K562 (cell line): ENCODE measurements at regions not wholly inside any gene's neighbourhood (a gene's known extent, or its start where the extent isn't known, plus 50 kb on each side); places are given as distances from the start of the nearest gene placed in this dataset.

Source experiments
- ATAC-seq: fragments of 200-7000 bp; cut with Tn5 transposase; 3 replicates; pipeline ENCODE4 v1.9.1; 2020; ENCODE audit warnings: moderate library complexity
- BruUV-seq: library from RNA; stranded (reverse); fragments of 400-500 nt; replicated peaks from 2 replicates; lab custom pipeline; 2021; lab: Mats Ljungman, UMichigan
- CTCF ChIA-PET: fragments of 300-600 bp; formaldehyde crosslinking; extraction: SDS; loops from one replicate; lab custom pipeline; 2021; ENCODE audit warnings: low intra/inter-chr PET ratio; lab: Yijun Ruan, JAX
- POLR2A ChIA-PET: fragments of 300-600, 350-650 bp; sonication (Branson Sonifier 250); formaldehyde crosslinking; extraction: SDS; loops from one replicate; lab custom pipeline; 2021; ENCODE audit warnings: antibody characterized with exemption, inconsistent platforms; lab: Yijun Ruan, JAX
- DNase-seq, 4 experiments: peaks; one replicate each; pipeline versions ENCODE4 v3.0.0 to v3.0.0-alpha.2; 2011 to 2018; ENCODE audit warnings: low spot score in 3 of 4, mixed read lengths in 3 of 4; ENCODE audit errors: extremely low read depth in 1 of 4
- FAIRE-seq: peaks from 2 replicates; lab custom pipeline; 2011; peaks lifted over from hg19 to GRCh38; lab: Jason Lieb, UNC
- H2AFZ ChIP-seq: 2 replicates; pipeline ENCODE4 v1.6.0; 2011; ENCODE audit warnings: low read depth, low read length, control low read depth, inconsistent platforms
- H3K27ac ChIP-seq: fragments of 200-600 bp; 3 replicates; pipeline ENCODE4 v1.8.0; 2011; ENCODE audit warnings: low read depth, mild to moderate bottlenecking, control low read depth, inconsistent platforms, low read length, moderate library complexity, mixed read lengths; ENCODE audit errors: extremely low read depth
- H3K27me3 ChIP-seq, 2 experiments: fragments of 300-600 bp in 1 of 2; 2 replicates in 1 of 2; 3 replicates in 1 of 2; pipeline versions ENCODE4 v1.6.0 to v1.8.0; 2011; ENCODE audit warnings: inconsistent platforms in 2 of 2, low read length in 2 of 2, mild to moderate bottlenecking in 1 of 2, mixed read lengths in 1 of 2, moderate library complexity in 1 of 2; ENCODE audit not compliant: control insufficient read depth in 2 of 2, insufficient read depth in 2 of 2
- H3K36me3 ChIP-seq: fragments of 300-600 bp; 3 replicates; pipeline ENCODE4 v1.8.0; 2011; ENCODE audit warnings: mild to moderate bottlenecking, low read length, inconsistent platforms; ENCODE audit not compliant: control insufficient read depth, insufficient read depth
- H3K4me1 ChIP-seq, 2 experiments: fragments of 200-600 bp in 1 of 2; replicated peaks in 1 of 2; 2 replicates in 1 of 2; 3 replicates in 1 of 2; pipeline versions ENCODE4 v1.5.1 to v1.8.0; 2011; ENCODE audit warnings: inconsistent platforms in 2 of 2, low read length in 2 of 2, mild to moderate bottlenecking in 1 of 2, mixed read lengths in 1 of 2, moderate library complexity in 1 of 2; ENCODE audit not compliant: control insufficient read depth in 2 of 2, insufficient read depth in 2 of 2
- H3K4me2 ChIP-seq: 2 replicates; pipeline ENCODE4 v1.6.1; 2011; ENCODE audit warnings: low read length, control low read depth, inconsistent platforms, mixed read lengths; ENCODE audit not compliant: insufficient read depth
- H3K4me3 ChIP-seq: fragments of 200-600 bp; sonication (generic), shearing (Covaris generic); 2 replicates; pipeline ENCODE4 v1.5.1; 2016; ENCODE audit warnings: control low read depth, inconsistent platforms
- H3K79me2 ChIP-seq: fragments of 200-600 bp; 3 replicates; pipeline ENCODE4 v1.8.0; 2011; ENCODE audit warnings: low read length, inconsistent platforms; ENCODE audit not compliant: control insufficient read depth, insufficient read depth
- H3K9ac ChIP-seq, 2 experiments: 2 replicates each; pipeline versions ENCODE4 v1.6.0 to v1.6.1; 2011; ENCODE audit warnings: low read depth in 2 of 2, low read length in 2 of 2, control low read depth in 1 of 2, inconsistent platforms in 1 of 2, mild to moderate bottlenecking in 1 of 2, mixed read lengths in 1 of 2; ENCODE audit not compliant: insufficient read depth in 1 of 2
- H3K9me1 ChIP-seq: one replicate; pipeline ENCODE4 v1.6.0; 2011; ENCODE audit warnings: inconsistent platforms, mild to moderate bottlenecking, low read length, moderate library complexity; ENCODE audit not compliant: control insufficient read depth, insufficient read depth
- H3K9me3 ChIP-seq: replicated peaks from 2 replicates; pipeline ENCODE4 v1.5.1; 2011; ENCODE audit warnings: low read depth, low read length, inconsistent platforms; ENCODE audit not compliant: control insufficient read depth, insufficient read depth
- H4K20me1 ChIP-seq: replicated peaks from 2 replicates; pipeline ENCODE4 v1.6.1; 2011; ENCODE audit warnings: low read length, inconsistent platforms, mixed read lengths; ENCODE audit not compliant: control insufficient read depth, insufficient read depth
- ARID4B ChIP-seq: sonication (generic); formaldehyde crosslinking; IDR thresholded peaks from 2 replicates; pipeline ENCODE4 v1.8.0; 2022; ENCODE audit warnings: mild to moderate bottlenecking, missing genetic modification reagents
- GTF2F1 ChIP-seq: IDR thresholded peaks from 2 replicates; pipeline ENCODE4 v1.6.1; 2011; ENCODE audit warnings: low read depth, low read length, improper control_type of control experiment
- WGBS: fragments of 100-300 bp; shearing (Covaris generic); methylation state at CpG from one replicate; pipeline ENCODE4 v1.1.6; 2016; ENCODE audit warnings: low coverage, mixed read lengths; ENCODE audit not compliant: insufficient coverage; ENCODE audit errors: missing lambda C conversion rate; 5-methylcytosine and 5-hydroxymethylcytosine counted together
- in situ Hi-C: fragments of 300-500 bp; cut with MboI; formaldehyde crosslinking; loops from 4 replicates; pipeline ENCODE4 v1.15.0; 2018; ENCODE audit warnings: inconsistent platforms, mixed read lengths
- intact Hi-C: fragments of 100-400 bp; cut with micrococcal nuclease; formaldehyde crosslinking; loops from 2 replicates; pipeline ENCODE4 v1.14.2; 2022

- no peaks in the 10 kb centered on the region for H3K9me3 ChIP-seq
- DNase-seq (no peak), FAIRE-seq (no peak)
- H3K27me3 ChIP-seq, result no peaks in the 10 kb centered on the region
- CTCF ChIA-PET, result no interaction called here
- POLR2A ChIA-PET, result no interaction called here
- no peak overlapping the region for H3K9ac ChIP-seq
- no peak overlapping the region for H2AFZ ChIP-seq
- H4K20me1 ChIP-seq, result no peaks in the 10 kb centered on the region
- H3K27ac ChIP-seq, result no peak overlapping the region
- H3K36me3 ChIP-seq, result no peaks in the 10 kb centered on the region
- no peak overlapping the region for H3K4me2 ChIP-seq
- H3K79me2 ChIP-seq, result no peaks in the 10 kb centered on the region
- H3K4me3 ChIP-seq, result no peak overlapping the region
- in situ Hi-C loops, result no loop called here
- H3K4me1 ChIP-seq, result no peaks in the 10 kb centered on the region
- no peaks in the 10 kb centered on the region for H3K9me1 ChIP-seq
- WGBS, result 0% methylated on average over 1 of the region's 1 CpG
- TF ChIP-seq ARID4B (CRISPR knock-in tag) (no peak), GTF2F1 (no peak)
- TF ChIP-seq, all 486 proteins: peak for 0
- intact Hi-C loops, result no loop called here
- no peak for ATAC-seq
- BruUV-seq, result no TSS peak
Measured at GRCh38 chr10:89992575-89992974, 291.2 kb downstream of the KIF20B start.
